Muscle of leg (tissue), 3 donors: ENCODE measurements at regions not wholly inside any gene's neighbourhood (a gene's known extent, or its start where the extent isn't known, plus 50 kb on each side); places are given as distances from the start of the nearest gene placed in this dataset.
"Not testable (repeated sequence)": the region's sequence is repeated elsewhere in the genome, so short reads cannot be mapped to it uniquely, and the experiment has no call there.

ENCODE experiments used
- DNase-seq: peaks from one replicate; pipeline ENCODE4 v3.0.0; 2013
- H3K27ac ChIP-seq: one replicate; pipeline ENCODE4 v1.5.1; 2013; ENCODE audit warnings: mild to moderate bottlenecking, low read length, control low read depth
- H3K27me3 ChIP-seq: one replicate; pipeline ENCODE4 v1.6.1; 2013; ENCODE audit warnings: low read length; ENCODE audit not compliant: control insufficient read depth, insufficient read depth
- H3K36me3 ChIP-seq: one replicate; pipeline ENCODE4 v1.6.1; 2013; ENCODE audit warnings: low read length; ENCODE audit not compliant: control insufficient read depth, insufficient read depth
- H3K4me1 ChIP-seq: one replicate; pipeline ENCODE4 v1.6.1; 2013; ENCODE audit warnings: low read length; ENCODE audit not compliant: control insufficient read depth, insufficient read depth
- H3K4me3 ChIP-seq: one replicate; pipeline ENCODE4 v1.5.1; 2013; ENCODE audit warnings: low read length, control low read depth
- H3K9me3 ChIP-seq: replicated peaks from 2 replicates; pipeline ENCODE4 v1.6.1; 2013; ENCODE audit warnings: low read depth, low read length; ENCODE audit not compliant: control insufficient read depth
- WGBS: methylation state at CpG from one replicate; pipeline ENCODE4 v1.1.5; 2013; ENCODE audit warnings: missing lambda C conversion rate; ENCODE audit not compliant: insufficient coverage; 5-methylcytosine and 5-hydroxymethylcytosine counted together

- Histone ChIP-seq H3K9me3 (no peaks in the 10 kb centered on the region), H3K27me3 (no peaks in the 10 kb centered on the region), H3K4me3 (no peak overlapping the region), H3K27ac (no peak overlapping the region), H3K4me1 (no peaks in the 10 kb centered on the region), H3K36me3 (no peaks in the 10 kb centered on the region)
- no CpG with 5 or more reads among the region's 4 CpGs for WGBS
- peak; percentile 53 for DNase-seq
Measured at GRCh38 chr7:46109437-46109836, 188.4 kb upstream of the IGFBP3 start.

DNA sequence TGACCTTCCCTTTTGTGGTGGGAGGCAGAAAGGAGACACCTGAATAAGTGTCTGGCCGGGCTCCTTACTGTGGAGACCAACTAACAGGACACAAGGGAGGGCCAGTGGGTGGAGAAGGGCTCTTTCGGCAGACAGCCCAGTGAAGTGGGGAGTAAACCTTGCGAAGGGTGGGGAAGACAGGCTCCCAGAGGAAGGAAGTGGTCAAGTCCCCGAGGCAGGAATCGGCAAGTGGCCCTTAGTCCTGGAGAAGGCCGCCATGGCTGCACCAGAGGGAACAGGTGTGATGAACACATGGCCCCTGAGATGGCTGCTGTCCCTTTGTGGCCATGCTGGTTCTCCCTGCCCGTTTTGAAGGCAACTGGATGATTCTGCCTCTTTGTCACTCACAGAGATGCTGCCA lies 187.2 kb upstream of the IGFBP3 start:
- DNase-seq: no peak
- H3K9me3 ChIP-seq: no peaks in the 10 kb centered on the region
- no peak overlapping the region for H3K4me3 ChIP-seq
- no peaks in the 10 kb centered on the region for H3K27me3 ChIP-seq
- H3K36me3 ChIP-seq: no peaks in the 10 kb centered on the region
- no peak overlapping the region for H3K27ac ChIP-seq
- WGBS: 76% methylated on average over 7 of the region's 7 CpGs
- no peaks in the 10 kb centered on the region for H3K4me1 ChIP-seq

- no peak for DNase-seq
- no peaks in the 10 kb centered on the region for H3K27me3 ChIP-seq
- no peaks in the 10 kb centered on the region for H3K36me3 ChIP-seq
- no peaks in the 10 kb centered on the region for H3K9me3 ChIP-seq
- WGBS: 81% methylated on average over 3 of the region's 7 CpGs
- no peak overlapping the region for H3K4me3 ChIP-seq
- no peaks in the 10 kb centered on the region for H3K4me1 ChIP-seq
- no peak overlapping the region for H3K27ac ChIP-seq
Measured at GRCh38 chr7:46107610-46108217, 186.6 kb upstream of the IGFBP3 start.

DNA sequence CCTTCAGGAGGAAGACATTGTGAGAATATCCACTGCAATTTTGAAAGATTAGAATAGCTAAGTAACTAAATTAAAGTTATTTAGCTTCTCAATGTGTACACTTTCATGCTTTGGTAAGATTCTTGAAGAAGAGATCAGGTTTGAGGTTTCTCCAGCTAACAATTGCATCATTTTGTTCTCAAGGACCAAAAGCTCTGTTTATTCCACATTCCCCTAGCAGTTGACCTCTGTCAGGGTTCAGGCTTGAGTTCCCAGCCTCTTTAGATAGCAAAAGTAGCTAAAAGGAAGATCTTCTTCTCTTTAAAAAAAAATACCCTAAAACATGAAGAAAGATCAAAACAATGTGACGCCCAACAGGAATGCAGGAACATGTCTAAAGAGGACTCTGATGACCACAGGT lies 179.4 kb upstream of the IGFBP3 start:
- no peak for DNase-seq
- no peaks in the 10 kb centered on the region for H3K9me3 ChIP-seq
- no peak overlapping the region for H3K4me3 ChIP-seq
- WGBS: no CpG with 5 or more reads among the region's 1 CpG
- H3K36me3 ChIP-seq: no peaks in the 10 kb centered on the region
- no peak overlapping the region for H3K27ac ChIP-seq
- H3K4me1 ChIP-seq: no peaks in the 10 kb centered on the region
- no peaks in the 10 kb centered on the region for H3K27me3 ChIP-seq

DNA sequence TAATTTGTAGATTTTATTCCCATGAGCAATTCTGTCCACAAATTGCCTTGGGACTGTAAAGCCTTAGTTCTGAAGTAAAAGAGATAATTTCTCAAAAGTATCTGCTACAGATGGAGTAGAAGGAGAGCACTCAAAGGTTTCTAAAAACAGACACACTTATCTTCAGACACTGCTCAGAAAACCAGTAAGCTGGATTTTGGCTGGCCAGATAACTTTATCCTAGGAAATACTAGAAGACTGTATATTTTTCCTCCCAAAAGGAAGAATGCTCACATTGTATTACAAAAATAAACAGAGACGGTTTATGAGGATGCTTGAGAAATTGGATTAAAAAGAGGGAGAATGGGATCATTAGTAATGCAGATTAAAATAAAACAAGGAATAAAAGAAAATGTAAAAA lies 178.0 kb upstream of the IGFBP3 start:
- H3K27me3 ChIP-seq: no peaks in the 10 kb centered on the region
- DNase-seq: no peak
- no peaks in the 10 kb centered on the region for H3K4me1 ChIP-seq
- no peak overlapping the region for H3K27ac ChIP-seq
- H3K4me3 ChIP-seq: no peak overlapping the region
- no peaks in the 10 kb centered on the region for H3K9me3 ChIP-seq
- WGBS: no CpG with 5 or more reads among the region's 1 CpG
- no peaks in the 10 kb centered on the region for H3K36me3 ChIP-seq

DNA sequence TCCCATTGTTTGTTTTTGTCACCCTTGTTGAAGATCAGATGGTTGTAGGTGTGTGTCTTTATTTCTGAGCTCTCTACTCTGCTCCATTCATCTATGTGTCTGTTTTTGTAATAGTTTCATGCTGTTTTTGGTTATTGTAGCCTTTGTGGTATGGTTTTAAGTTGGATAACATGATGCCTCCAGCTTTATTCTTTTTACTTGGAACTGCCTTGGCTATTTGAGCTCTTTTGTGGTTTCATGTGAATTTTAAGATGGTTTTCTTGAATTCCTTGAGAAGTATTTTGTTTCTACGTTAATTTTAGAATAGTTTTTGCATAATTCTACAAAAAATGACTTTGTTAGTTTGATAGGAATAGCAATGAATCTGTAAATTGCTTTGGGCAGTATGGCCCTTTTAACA lies 170.0 kb upstream of the IGFBP3 start:
- Histone ChIP-seq H3K9me3 (no peaks in the 10 kb centered on the region), H3K27me3 (no peaks in the 10 kb centered on the region), H3K27ac (no peak overlapping the region), H3K36me3 (no peaks in the 10 kb centered on the region), H3K4me3 (no peak overlapping the region), H3K4me1 (no peaks in the 10 kb centered on the region)
- WGBS: no CpG with 5 or more reads among the region's 1 CpG
- DNase-seq: no peak

DNA sequence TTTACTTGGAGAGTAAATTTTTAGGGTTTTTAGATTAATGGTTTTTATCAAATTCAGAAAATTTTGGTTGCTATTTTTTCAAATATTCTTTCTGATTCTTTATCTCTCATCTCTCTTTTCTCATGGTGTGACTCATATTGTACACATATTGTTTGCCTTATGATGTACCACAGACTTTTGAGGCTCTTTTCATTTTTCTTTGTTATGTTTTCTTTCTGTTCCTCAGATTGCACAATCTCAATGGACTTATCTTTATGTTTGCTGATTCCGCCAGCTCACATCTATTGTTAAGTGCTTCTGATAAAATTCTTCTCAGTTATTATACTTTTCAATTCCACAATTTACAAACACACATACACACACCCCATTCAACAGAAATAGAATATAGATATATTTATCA lies 168.2 kb upstream of the IGFBP3 start:
- H3K9me3 ChIP-seq: no peaks in the 10 kb centered on the region
- DNase-seq: no peak
- no peak overlapping the region for H3K27ac ChIP-seq
- H3K4me1 ChIP-seq: no peaks in the 10 kb centered on the region
- H3K4me3 ChIP-seq: no peak overlapping the region
- H3K27me3 ChIP-seq: no peaks in the 10 kb centered on the region
- WGBS: no CpG with 5 or more reads among the region's 1 CpG
- no peaks in the 10 kb centered on the region for H3K36me3 ChIP-seq

GRCh38 chr7:46088486-46088885 lies 167.4 kb upstream of the IGFBP3 start:
- H3K4me3 ChIP-seq, DNase-seq, H3K36me3 ChIP-seq, H3K9me3 ChIP-seq, H3K4me1 ChIP-seq, H3K27me3 ChIP-seq, H3K27ac ChIP-seq: not testable (repeated sequence)
- 94% methylated on average over 2 of the region's 2 CpGs for WGBS

DNA sequence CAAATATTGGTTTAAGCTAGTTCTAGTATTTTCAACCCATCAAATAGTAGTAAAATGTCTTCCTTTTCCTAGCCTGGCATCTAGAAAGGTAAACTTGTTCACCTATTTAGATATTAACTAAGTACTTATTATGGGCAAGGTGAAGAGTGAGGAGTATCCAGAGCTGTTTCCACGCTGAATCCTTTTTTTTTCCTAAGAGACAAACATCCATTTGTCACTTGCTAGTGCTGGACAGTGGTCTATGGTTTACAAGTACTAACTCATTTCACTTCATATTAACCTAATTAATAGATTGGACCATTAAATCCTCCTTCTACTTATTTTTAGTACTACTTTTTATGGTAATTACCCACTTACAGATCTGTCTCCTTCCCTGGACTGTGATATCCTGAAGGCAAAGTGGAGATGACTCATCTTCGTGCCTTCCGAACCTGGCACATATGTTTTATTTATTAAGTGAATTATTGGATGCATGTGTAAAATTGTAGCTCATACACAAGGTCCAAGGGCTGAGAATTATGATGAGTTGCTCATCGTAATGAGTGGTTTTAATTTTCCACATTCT lies 159.6 kb upstream of the IGFBP3 start:
- no CpG with 5 or more reads among the region's 4 CpGs for WGBS
- Histone ChIP-seq H3K27ac (no peak overlapping the region), H3K36me3 (no peaks in the 10 kb centered on the region), H3K4me3 (no peak overlapping the region), H3K27me3 (no peaks in the 10 kb centered on the region), H3K4me1 (no peaks in the 10 kb centered on the region), H3K9me3 (no peaks in the 10 kb centered on the region)
- DNase-seq: no peak

DNA sequence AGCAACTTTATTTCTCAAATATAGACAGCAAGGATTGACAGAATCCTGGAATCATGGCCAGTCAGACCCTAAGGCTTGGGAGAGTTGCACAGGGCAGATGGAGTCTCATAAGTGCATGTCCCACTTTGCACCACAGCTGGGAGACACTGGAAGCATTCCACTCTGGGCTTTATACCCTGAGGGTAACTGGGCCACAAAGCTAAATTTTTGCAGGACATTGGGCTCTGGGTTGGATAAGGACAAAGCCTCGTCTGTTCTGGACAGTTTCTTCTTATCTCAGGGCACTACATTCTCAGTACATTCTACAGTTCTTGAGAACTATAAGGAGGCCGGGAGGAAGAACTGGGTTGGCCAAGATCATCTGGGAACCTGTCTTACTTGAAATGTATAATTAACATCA lies 158.3 kb upstream of the IGFBP3 start:
- no peaks in the 10 kb centered on the region for H3K36me3 ChIP-seq
- no CpG with 5 or more reads among the region's 2 CpGs for WGBS
- no peaks in the 10 kb centered on the region for H3K9me3 ChIP-seq
- H3K27me3 ChIP-seq: no peaks in the 10 kb centered on the region
- H3K4me1 ChIP-seq: no peaks in the 10 kb centered on the region
- no peak for DNase-seq
- no peak overlapping the region for H3K4me3 ChIP-seq
- H3K27ac ChIP-seq: no peak overlapping the region

- DNase-seq: no peak
- H3K27ac ChIP-seq: no peak overlapping the region
- H3K4me1 ChIP-seq: no peaks in the 10 kb centered on the region
- no peaks in the 10 kb centered on the region for H3K36me3 ChIP-seq
- H3K27me3 ChIP-seq: no peaks in the 10 kb centered on the region
- no peaks in the 10 kb centered on the region for H3K9me3 ChIP-seq
- WGBS: no CpG with 5 or more reads among the region's 1 CpG
- H3K4me3 ChIP-seq: no peak overlapping the region
Measured at GRCh38 chr7:46076527-46076926, 155.5 kb upstream of the IGFBP3 start.
